Keratinocyte (primary cell): ENCODE measurements at regions not wholly inside any gene's neighbourhood (a gene's known extent, or its start where the extent isn't known, plus 50 kb on each side); places are given as distances from the start of the nearest gene placed in this dataset.

Experiments used
- DNase-seq: peaks from one replicate; pipeline ENCODE4 v3.0.0-alpha.2; 2011; ENCODE audit warnings: low read depth, missing footprints, low spot score
- FAIRE-seq: peaks from 2 replicates; lab custom pipeline; 2011; peaks lifted over from hg19 to GRCh38; lab: Jason Lieb, UNC
- H2AFZ ChIP-seq: 2 replicates; pipeline ENCODE4 v1.6.0; 2012; ENCODE audit warnings: low read length, control low read depth, inconsistent platforms; ENCODE audit not compliant: control insufficient read depth
- H3K27ac ChIP-seq: 2 replicates; pipeline ENCODE4 v1.5.1; 2011; ENCODE audit warnings: low read length; ENCODE audit not compliant: control insufficient read depth, insufficient read depth
- H3K27me3 ChIP-seq: 3 replicates; pipeline ENCODE4 v1.6.0; 2011; ENCODE audit warnings: low read length; ENCODE audit not compliant: control insufficient read depth, insufficient read depth; ENCODE audit errors: extremely low read depth
- H3K36me3 ChIP-seq, 2 experiments: 2 replicates in 1 of 2; 3 replicates in 1 of 2; pipeline ENCODE4 v1.5.1; 2011; ENCODE audit warnings: low read length in 2 of 2, mild to moderate bottlenecking in 1 of 2; ENCODE audit not compliant: control insufficient read depth in 2 of 2, insufficient read depth in 2 of 2; ENCODE audit errors: extremely low read depth in 1 of 2
- H3K4me1 ChIP-seq: 3 replicates; pipeline ENCODE4 v1.5.1; 2011; ENCODE audit warnings: low read length; ENCODE audit not compliant: control insufficient read depth, insufficient read depth; ENCODE audit errors: extremely low read depth
- H3K4me2 ChIP-seq: 3 replicates; pipeline ENCODE4 v1.6.0; 2011; ENCODE audit warnings: low read depth, low read length; ENCODE audit not compliant: control insufficient read depth, insufficient read depth; ENCODE audit errors: extremely low read depth
- H3K4me3 ChIP-seq, 3 experiments: fragments of 200-600 bp in 1 of 3; sonication (generic) in 1 of 3; 2 replicates in 2 of 3; 3 replicates in 1 of 3; pipeline ENCODE4 v1.5.1; 2011 to 2016; ENCODE audit warnings: low read length in 3 of 3, mild to moderate bottlenecking in 3 of 3, control low read depth in 2 of 3, inconsistent platforms in 1 of 3, low read depth in 1 of 3, mixed read lengths in 1 of 3, mixed run types in 1 of 3, moderate library complexity in 1 of 3; ENCODE audit not compliant: control insufficient read depth in 2 of 3, insufficient read depth in 2 of 3; ENCODE audit errors: extremely low read depth in 1 of 3
- H3K79me2 ChIP-seq: 2 replicates; pipeline ENCODE4 v1.6.0; 2012; ENCODE audit warnings: low read length; ENCODE audit not compliant: control insufficient read depth, insufficient read depth
- H3K9ac ChIP-seq: 3 replicates; pipeline ENCODE4 v1.6.0; 2011; ENCODE audit warnings: low read length; ENCODE audit not compliant: control insufficient read depth, insufficient read depth; ENCODE audit errors: extremely low read depth
- H3K9me1 ChIP-seq: 3 replicates; pipeline ENCODE4 v1.6.0; 2011; ENCODE audit warnings: low read length; ENCODE audit not compliant: control insufficient read depth, insufficient read depth; ENCODE audit errors: extremely low read depth
- H3K9me3 ChIP-seq: 2 replicates; pipeline ENCODE4 v1.5.1; 2012; ENCODE audit warnings: low read depth, low read length; ENCODE audit not compliant: control insufficient read depth
- H4K20me1 ChIP-seq: 3 replicates; pipeline ENCODE4 v1.6.0; 2011; ENCODE audit warnings: low read length; ENCODE audit not compliant: control insufficient read depth, insufficient read depth; ENCODE audit errors: extremely low read depth
- EZH2 ChIP-seq: IDR thresholded peaks from one replicate; pipeline ENCODE4 v1.6.1; 2012; ENCODE audit warnings: inconsistent platforms, mild to moderate bottlenecking, low read length, moderate library complexity
- dilution Hi-C: fragments of 300-500 bp; cut with MboI; formaldehyde crosslinking; loops from one replicate; pipeline ENCODE4 v1.7.0; 2020; ENCODE audit warnings: low sequenced_read_pairs; ENCODE audit not compliant: extremely low pct_ligation_motif_present
- TF ChIP-seq, protein P1 (sequence below), 3 experiments: IDR thresholded peaks in 1 of 3; conservative IDR thresholded peaks in 1 of 3; optimal IDR thresholded peaks in 1 of 3; 2 replicates in 2 of 3; 3 replicates in 1 of 3; pipeline versions ENCODE3 to v1.5.1; 2011; ENCODE audit warnings: low read length in 3 of 3, mild to moderate bottlenecking in 3 of 3, moderate library complexity in 2 of 3, control low read depth in 1 of 3, inconsistent platforms in 1 of 3; ENCODE audit not compliant: insufficient read depth in 2 of 3; ENCODE audit errors: extremely low read depth in 1 of 3

DNA sequence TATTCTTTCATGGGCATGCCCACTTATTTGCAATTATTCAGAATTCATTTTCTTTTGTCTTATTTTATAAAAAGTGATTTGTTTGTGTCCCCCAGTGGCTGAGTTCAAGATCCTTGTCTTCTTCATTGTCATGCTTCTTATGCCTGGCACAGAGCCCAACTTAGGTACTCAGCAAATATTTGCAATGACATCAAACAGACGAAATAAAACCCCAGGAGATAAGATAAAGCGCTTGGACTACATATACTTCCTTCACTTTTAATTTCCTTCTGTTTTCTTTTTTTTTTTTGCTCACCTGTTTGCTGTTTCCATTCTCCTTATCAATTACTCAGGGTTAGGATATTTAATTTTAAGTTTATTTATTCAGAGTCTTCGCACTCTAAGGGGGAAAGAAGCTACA, 225.0 kb downstream of the SDHAF3 start:
- no peak for FAIRE-seq
- no peak for TF ChIP-seq EZH2
- TF ChIP-seq, protein P1, sequence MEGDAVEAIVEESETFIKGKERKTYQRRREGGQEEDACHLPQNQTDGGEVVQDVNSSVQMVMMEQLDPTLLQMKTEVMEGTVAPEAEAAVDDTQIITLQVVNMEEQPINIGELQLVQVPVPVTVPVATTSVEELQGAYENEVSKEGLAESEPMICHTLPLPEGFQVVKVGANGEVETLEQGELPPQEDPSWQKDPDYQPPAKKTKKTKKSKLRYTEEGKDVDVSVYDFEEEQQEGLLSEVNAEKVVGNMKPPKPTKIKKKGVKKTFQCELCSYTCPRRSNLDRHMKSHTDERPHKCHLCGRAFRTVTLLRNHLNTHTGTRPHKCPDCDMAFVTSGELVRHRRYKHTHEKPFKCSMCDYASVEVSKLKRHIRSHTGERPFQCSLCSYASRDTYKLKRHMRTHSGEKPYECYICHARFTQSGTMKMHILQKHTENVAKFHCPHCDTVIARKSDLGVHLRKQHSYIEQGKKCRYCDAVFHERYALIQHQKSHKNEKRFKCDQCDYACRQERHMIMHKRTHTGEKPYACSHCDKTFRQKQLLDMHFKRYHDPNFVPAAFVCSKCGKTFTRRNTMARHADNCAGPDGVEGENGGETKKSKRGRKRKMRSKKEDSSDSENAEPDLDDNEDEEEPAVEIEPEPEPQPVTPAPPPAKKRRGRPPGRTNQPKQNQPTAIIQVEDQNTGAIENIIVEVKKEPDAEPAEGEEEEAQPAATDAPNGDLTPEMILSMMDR (optimal IDR thresholded peaks at IDR 0.05 in 1 of 3, IDR thresholded peaks at IDR 0.05 in 1 of 3, conservative IDR thresholded peaks at IDR 0.05 in 1 of 3; ENCODE audit: extremely low read depth in 1 of 3, insufficient read depth in 2 of 3, low read length in 3 of 3), result no peak
- dilution Hi-C loops, result no loop called here

DNA sequence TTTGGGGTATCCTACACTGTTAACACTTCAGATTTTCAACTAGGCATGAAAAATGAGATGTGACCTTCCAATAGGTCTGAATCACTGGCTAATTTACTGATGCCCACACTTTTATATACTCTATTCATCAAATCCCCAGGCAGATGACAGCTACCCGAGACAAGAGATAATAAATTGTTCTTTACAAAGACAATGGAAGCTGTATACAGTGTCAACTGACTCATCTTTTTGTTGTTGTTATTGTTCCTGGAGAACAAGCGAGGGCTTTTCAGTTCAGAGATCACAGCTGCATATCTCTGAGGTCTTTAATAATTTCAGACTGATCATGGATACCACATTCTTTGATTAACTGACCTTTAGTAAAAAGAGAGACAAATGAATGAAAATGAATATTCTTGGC, 228.9 kb downstream of the SDHAF3 start:
- no peak for TF ChIP-seq EZH2
- TF ChIP-seq, protein P1 (optimal IDR thresholded peaks at IDR 0.05 in 1 of 3, IDR thresholded peaks at IDR 0.05 in 1 of 3, conservative IDR thresholded peaks at IDR 0.05 in 1 of 3; ENCODE audit: extremely low read depth in 1 of 3, insufficient read depth in 2 of 3, low read length in 3 of 3), result no peak
- FAIRE-seq, result no peak

More for the DNA sequence above, 225.0 kb downstream of the SDHAF3 start:
- Histone ChIP-seq H3K4me2 (no peak overlapping the region), H3K4me3 (no peak overlapping the region), H3K27ac (no peak overlapping the region), H3K4me1 (no peaks in the 10 kb centered on the region), H4K20me1 (no peaks in the 10 kb centered on the region), H3K9me1 (no peaks in the 10 kb centered on the region), H3K9ac (no peak overlapping the region), H3K9me3 (peaks cover 1% of the 10 kb centered on the region), H2AFZ (no peak overlapping the region), H3K27me3 (no peaks in the 10 kb centered on the region), H3K79me2 (no peaks in the 10 kb centered on the region), H3K36me3 (no peaks in the 10 kb centered on the region)
- no peak for DNase-seq

More for the DNA sequence above, 228.9 kb downstream of the SDHAF3 start:
- no peaks in the 10 kb centered on the region for H3K79me2 ChIP-seq
- dilution Hi-C loops, result no loop called here
- H3K4me2 ChIP-seq, result no peak overlapping the region
- no peaks in the 10 kb centered on the region for H3K27me3 ChIP-seq
- H3K4me1 ChIP-seq, result no peaks in the 10 kb centered on the region
- H4K20me1 ChIP-seq, result no peaks in the 10 kb centered on the region
- no peak overlapping the region for H3K4me3 ChIP-seq
- DNase-seq, result no peak
- no peaks in the 10 kb centered on the region for H3K9me1 ChIP-seq
- H3K36me3 ChIP-seq, result no peaks in the 10 kb centered on the region
- H3K9ac ChIP-seq, result no peak overlapping the region
- H3K9me3 ChIP-seq, result no peaks in the 10 kb centered on the region
- no peak overlapping the region for H2AFZ ChIP-seq
- no peak overlapping the region for H3K27ac ChIP-seq
